H9 (cell line): ENCODE measurements at regions not wholly inside any gene's neighbourhood (a gene's known extent, or its start where the extent isn't known, plus 50 kb on each side); places are given as distances from the start of the nearest gene placed in this dataset.

Source experiments
- DNase-seq: peaks from one replicate; pipeline ENCODE4 v3.0.0-alpha.2; 2017
- H2AFZ ChIP-seq: one replicate; pipeline ENCODE4 v1.6.1; 2013; ENCODE audit warnings: mild to moderate bottlenecking, low read length, control low read depth, moderate library complexity
- H2AK5ac ChIP-seq: 2 replicates; pipeline ENCODE4 v1.6.1; 2013; ENCODE audit warnings: low read length, control low read depth, mixed read lengths; ENCODE audit not compliant: insufficient read length
- H2BK120ac ChIP-seq: one replicate; pipeline ENCODE4 v1.6.1; 2013; ENCODE audit warnings: low read depth, mild to moderate bottlenecking, low read length, control low read depth, inconsistent platforms; ENCODE audit not compliant: poor library complexity, severe bottlenecking
- H2BK12ac ChIP-seq: 2 replicates; pipeline ENCODE4 v1.6.1; 2013; ENCODE audit warnings: low read length, control low read depth, mixed read lengths, low read depth; ENCODE audit not compliant: insufficient read length
- H2BK15ac ChIP-seq: 2 replicates; pipeline ENCODE4 v1.6.1; 2013; ENCODE audit warnings: low read depth, low read length, control low read depth
- H2BK20ac ChIP-seq: one replicate; pipeline ENCODE4 v1.6.1; 2013; ENCODE audit warnings: low read depth, mild to moderate bottlenecking, low read length, control low read depth, inconsistent platforms; ENCODE audit not compliant: poor library complexity, severe bottlenecking
- H2BK5ac ChIP-seq: 2 replicates; pipeline ENCODE4 v1.6.1; 2013; ENCODE audit warnings: low read length, control low read depth, mixed read lengths; ENCODE audit not compliant: insufficient read length
- H3K14ac ChIP-seq: 2 replicates; pipeline ENCODE4 v1.6.1; 2013; ENCODE audit warnings: low read length, control low read depth; ENCODE audit not compliant: insufficient read depth
- H3K18ac ChIP-seq: 2 replicates; pipeline ENCODE4 v1.6.1; 2013; ENCODE audit warnings: low read depth, mild to moderate bottlenecking, mixed read lengths, low read length, control low read depth; ENCODE audit not compliant: insufficient read length
- H3K23ac ChIP-seq: 2 replicates; pipeline ENCODE4 v1.6.1; 2013; ENCODE audit warnings: low read length, control low read depth, mixed read lengths, low read depth; ENCODE audit not compliant: insufficient read length
- H3K23me2 ChIP-seq: 2 replicates; pipeline ENCODE4 v1.6.1; 2013; ENCODE audit warnings: low read depth, mild to moderate bottlenecking, mixed read lengths, low read length, control low read depth; ENCODE audit not compliant: insufficient read length, poor library complexity, severe bottlenecking
- H3K27ac ChIP-seq: 2 replicates; pipeline ENCODE4 v1.5.1; 2013; ENCODE audit warnings: low read length, control low read depth, mixed read lengths, low read depth; ENCODE audit not compliant: insufficient read length
- H3K27me3 ChIP-seq: 2 replicates; pipeline ENCODE4 v1.6.1; 2013; ENCODE audit warnings: low read length, control low read depth, inconsistent platforms; ENCODE audit not compliant: insufficient read depth
- H3K4ac ChIP-seq: 2 replicates; pipeline ENCODE4 v1.6.1; 2013; ENCODE audit warnings: low read depth, mild to moderate bottlenecking, control low read depth, inconsistent platforms, low read length, moderate library complexity
- H3K4me1 ChIP-seq: 2 replicates; pipeline ENCODE4 v1.6.1; 2013; ENCODE audit warnings: low read length, control low read depth, inconsistent platforms; ENCODE audit not compliant: insufficient read depth
- H3K4me2 ChIP-seq: 2 replicates; pipeline ENCODE4 v1.6.1; 2013; ENCODE audit warnings: low read length, control low read depth, mixed read lengths; ENCODE audit not compliant: insufficient read length, insufficient read depth
- H3K56ac ChIP-seq: 2 replicates; pipeline ENCODE4 v1.6.1; 2013; ENCODE audit warnings: low read depth, mild to moderate bottlenecking, mixed read lengths, low read length, control low read depth; ENCODE audit not compliant: insufficient read length
- H3K79me1 ChIP-seq: 2 replicates; pipeline ENCODE4 v1.6.1; 2013; ENCODE audit warnings: low read depth, mild to moderate bottlenecking, moderate library complexity, low read length, control low read depth, inconsistent platforms; ENCODE audit not compliant: insufficient read depth, poor library complexity, severe bottlenecking
- H3K79me2 ChIP-seq: 2 replicates; pipeline ENCODE4 v1.6.1; 2013; ENCODE audit warnings: low read length, control low read depth, inconsistent platforms; ENCODE audit not compliant: insufficient read depth
- H3K9ac ChIP-seq: 2 replicates; pipeline ENCODE4 v1.6.1; 2013; ENCODE audit warnings: low read length, control low read depth, mixed read lengths; ENCODE audit not compliant: insufficient read length; ENCODE audit errors: extremely low read depth
- H3K9me3 ChIP-seq: one replicate; pipeline ENCODE4 v1.6.1; 2013; ENCODE audit warnings: low read depth, low read length, inconsistent platforms; ENCODE audit not compliant: control insufficient read depth
- H3T11ph ChIP-seq: one replicate; pipeline ENCODE4 v1.6.1; 2013; ENCODE audit warnings: mild to moderate bottlenecking, low read length, control low read depth, inconsistent platforms
- H4K20me1 ChIP-seq: one replicate; pipeline ENCODE4 v1.6.1; 2013; ENCODE audit not compliant: control insufficient read depth, insufficient read length, insufficient read depth
- H4K5ac ChIP-seq: 2 replicates; pipeline ENCODE4 v1.6.1; 2013; ENCODE audit warnings: low read depth, mild to moderate bottlenecking, mixed read lengths, low read length, control low read depth; ENCODE audit not compliant: insufficient read length
- H4K8ac ChIP-seq: replicated peaks from 2 replicates; pipeline ENCODE4 v1.6.1; 2013; ENCODE audit warnings: low read length, control low read depth, mixed read lengths, low read depth; ENCODE audit not compliant: insufficient read length
- H4K91ac ChIP-seq: 2 replicates; pipeline ENCODE4 v1.6.1; 2013; ENCODE audit warnings: low read depth, mild to moderate bottlenecking, moderate library complexity, mixed read lengths, low read length, control low read depth; ENCODE audit not compliant: insufficient read length
- H3K27ac Mint-ChIP-seq, 3 experiments: 2 replicates in 2 of 3; 3 replicates in 1 of 3; pipeline ENCODE4 v1.8.0; 2020 to 2021; ENCODE audit warnings: mixed read lengths in 3 of 3, mild to moderate bottlenecking in 1 of 3, moderate library complexity in 1 of 3
- H3K27me3 Mint-ChIP-seq: 2 replicates; pipeline ENCODE4 v1.8.0; 2021; ENCODE audit warnings: low read depth, mild to moderate bottlenecking, moderate library complexity, mixed read lengths
- H3K36me3 Mint-ChIP-seq, 3 experiments: 2 replicates in 2 of 3; 3 replicates in 1 of 3; pipeline ENCODE4 v1.8.0; 2020 to 2021; ENCODE audit warnings: low read depth in 3 of 3, mixed read lengths in 3 of 3; ENCODE audit not compliant: insufficient read depth in 1 of 3
- H3K4me1 Mint-ChIP-seq, 2 experiments: 2 replicates each; pipeline ENCODE4 v1.8.0; 2020; ENCODE audit warnings: mixed read lengths in 2 of 2
- H3K4me3 Mint-ChIP-seq, 2 experiments: 2 replicates in 1 of 2; 3 replicates in 1 of 2; pipeline ENCODE4 v1.8.0; 2020 to 2021; ENCODE audit warnings: mild to moderate bottlenecking in 2 of 2, mixed read lengths in 2 of 2, moderate library complexity in 1 of 2
- H3K9me3 Mint-ChIP-seq, 2 experiments: 2 replicates in 1 of 2; 3 replicates in 1 of 2; pipeline ENCODE4 v1.8.0; 2020; ENCODE audit warnings: mild to moderate bottlenecking in 2 of 2, mixed read lengths in 2 of 2, moderate library complexity in 1 of 2
- WGBS: extraction: QIAGEN DNeasy Blood & Tissue Kit; methylation state at CpG from one replicate; pipeline ENCODE4 v1.1.7; 2013; ENCODE audit warnings: missing lambda C conversion rate, low lambda C conversion rate, mixed read lengths; ENCODE audit not compliant: insufficient read length; ENCODE audit errors: extremely low coverage; 5-methylcytosine and 5-hydroxymethylcytosine counted together
- TF ChIP-seq, protein P1 (sequence below): fragments of 200-600 bp; sonication (generic); conservative IDR thresholded peaks from 3 replicates; pipeline ENCODE4 v1.8.0; 2021; ENCODE audit warnings: antibody characterized with exemption, mild to moderate bottlenecking

DNA sequence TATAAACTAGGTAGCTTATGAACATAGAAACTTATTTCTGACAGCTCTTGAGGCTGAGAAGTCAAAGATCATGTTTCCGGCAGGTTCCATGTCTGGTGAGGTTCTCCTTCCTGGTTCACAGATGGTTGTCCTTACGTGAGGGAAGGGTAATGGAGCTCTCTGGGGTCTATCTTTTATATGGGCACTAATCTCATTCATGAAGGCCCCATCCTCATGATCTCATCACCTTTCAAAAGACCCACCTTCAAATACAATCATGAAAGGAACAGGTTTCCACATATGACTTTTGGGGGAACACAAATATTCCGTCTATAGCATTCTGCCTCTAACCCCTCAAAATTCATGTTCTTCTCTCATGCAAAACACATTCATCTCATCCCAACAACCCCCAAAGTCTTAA, 264.7 kb downstream of the PTTG2 start:
- no peak overlapping the region for H3K27ac Mint-ChIP-seq
- Histone ChIP-seq H2AFZ (no peak overlapping the region), H2BK5ac (no peak overlapping the region), H3K23ac (no peak overlapping the region), H3K4ac (no peak overlapping the region), H3K4me2 (no peak overlapping the region), H3K23me2 (no peaks in the 10 kb centered on the region), H3K56ac (no peak overlapping the region), H2BK120ac (no peak overlapping the region), H3K9me3 (no peaks in the 10 kb centered on the region), H3K79me2 (no peaks in the 10 kb centered on the region), H3K4me1 (no peaks in the 10 kb centered on the region; the same call in 1 of the 2 replicates), H3K9ac (no peak overlapping the region), H3T11ph (no peak overlapping the region), H3K14ac (no peak overlapping the region), H2BK12ac (no peak overlapping the region), H2BK15ac (no peak overlapping the region), H3K27me3 (no peaks in the 10 kb centered on the region), H3K79me1 (no peaks in the 10 kb centered on the region), H3K27ac (no peak overlapping the region), H3K18ac (no peak overlapping the region), H2BK20ac (no peak overlapping the region), H4K91ac (no peak overlapping the region), H4K20me1 (no peaks in the 10 kb centered on the region), H2AK5ac (no peak overlapping the region), H4K8ac (no peak overlapping the region), H4K5ac (no peak overlapping the region)
- no CpG with 5 or more reads among the region's 3 CpGs for WGBS
- H3K4me3 Mint-ChIP-seq: no peak overlapping the region
- H3K4me1 Mint-ChIP-seq: no peaks in the 10 kb centered on the region
- TF ChIP-seq, protein P1, sequence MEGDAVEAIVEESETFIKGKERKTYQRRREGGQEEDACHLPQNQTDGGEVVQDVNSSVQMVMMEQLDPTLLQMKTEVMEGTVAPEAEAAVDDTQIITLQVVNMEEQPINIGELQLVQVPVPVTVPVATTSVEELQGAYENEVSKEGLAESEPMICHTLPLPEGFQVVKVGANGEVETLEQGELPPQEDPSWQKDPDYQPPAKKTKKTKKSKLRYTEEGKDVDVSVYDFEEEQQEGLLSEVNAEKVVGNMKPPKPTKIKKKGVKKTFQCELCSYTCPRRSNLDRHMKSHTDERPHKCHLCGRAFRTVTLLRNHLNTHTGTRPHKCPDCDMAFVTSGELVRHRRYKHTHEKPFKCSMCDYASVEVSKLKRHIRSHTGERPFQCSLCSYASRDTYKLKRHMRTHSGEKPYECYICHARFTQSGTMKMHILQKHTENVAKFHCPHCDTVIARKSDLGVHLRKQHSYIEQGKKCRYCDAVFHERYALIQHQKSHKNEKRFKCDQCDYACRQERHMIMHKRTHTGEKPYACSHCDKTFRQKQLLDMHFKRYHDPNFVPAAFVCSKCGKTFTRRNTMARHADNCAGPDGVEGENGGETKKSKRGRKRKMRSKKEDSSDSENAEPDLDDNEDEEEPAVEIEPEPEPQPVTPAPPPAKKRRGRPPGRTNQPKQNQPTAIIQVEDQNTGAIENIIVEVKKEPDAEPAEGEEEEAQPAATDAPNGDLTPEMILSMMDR: no peak
- H3K27me3 Mint-ChIP-seq: no peaks in the 10 kb centered on the region; the same call in 1 of the 2 replicates
- H3K9me3 Mint-ChIP-seq: no peaks in the 10 kb centered on the region
- H3K36me3 Mint-ChIP-seq: no peaks in the 10 kb centered on the region
- DNase-seq: no peak
